ENCODE measurements at regions not wholly inside any gene's neighbourhood (a gene's known extent, or its start where the extent isn't known, plus 50 kb on each side); places are given as distances from the start of the nearest gene placed in this dataset.

GRCh38 chr5:84536797-84537196 is 152.1 kb upstream of the EDIL3 start:
- TF ChIP-seq ELF4 (IDR thresholded peaks at IDR 0.05) (no peak), BHLHE40 (IDR thresholded peaks at IDR 0.05; ENCODE audit: borderline replicate concordance) (no peak), SP1 (IDR thresholded peaks at IDR 0.05) (no peak), TARDBP (IDR thresholded peaks at IDR 0.05) (no peak)
